ENCODE measurements at regions not wholly inside any gene's neighbourhood (a gene's known extent, or its start where the extent isn't known, plus 50 kb on each side); places are given as distances from the start of the nearest gene placed in this dataset.

DNA sequence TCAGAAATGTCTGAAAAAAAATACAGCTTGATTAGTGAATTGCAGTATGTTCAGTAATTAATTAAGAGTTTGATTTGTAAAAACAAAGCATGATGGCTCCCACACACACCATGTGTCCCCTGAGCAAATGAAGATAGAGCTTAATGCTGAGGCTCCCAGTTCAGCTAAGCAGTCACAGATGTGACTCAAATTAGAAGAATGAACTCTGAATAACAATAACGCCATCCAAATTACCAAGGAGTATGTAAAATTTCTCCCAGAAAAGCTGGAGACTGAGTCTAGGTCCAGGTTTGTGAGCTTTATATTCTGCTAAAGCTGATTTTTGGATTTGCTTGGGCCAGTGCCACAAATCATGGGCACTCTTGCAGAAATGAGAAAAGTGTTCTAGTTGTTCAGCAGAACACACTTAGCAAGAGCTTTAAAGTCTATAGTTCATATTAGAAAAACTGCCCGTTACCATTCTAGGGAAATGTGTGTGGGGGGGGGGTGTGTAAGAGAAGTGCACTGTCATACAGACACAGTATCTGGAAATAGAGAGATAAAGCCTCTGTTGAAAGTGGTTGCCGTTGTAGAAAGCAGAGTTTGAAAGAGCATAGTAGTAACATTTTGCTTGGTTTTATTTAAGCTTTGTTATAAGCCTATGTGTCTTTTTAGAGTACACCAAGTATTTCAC, 253.1 kb downstream of the BCAT1 start:
- TF ChIP-seq POLR2AphosphoS5 (IDR thresholded peaks at IDR 0.05; ENCODE audit: low read depth, low read length), result no peak
- TF ChIP-seq, protein P1, sequence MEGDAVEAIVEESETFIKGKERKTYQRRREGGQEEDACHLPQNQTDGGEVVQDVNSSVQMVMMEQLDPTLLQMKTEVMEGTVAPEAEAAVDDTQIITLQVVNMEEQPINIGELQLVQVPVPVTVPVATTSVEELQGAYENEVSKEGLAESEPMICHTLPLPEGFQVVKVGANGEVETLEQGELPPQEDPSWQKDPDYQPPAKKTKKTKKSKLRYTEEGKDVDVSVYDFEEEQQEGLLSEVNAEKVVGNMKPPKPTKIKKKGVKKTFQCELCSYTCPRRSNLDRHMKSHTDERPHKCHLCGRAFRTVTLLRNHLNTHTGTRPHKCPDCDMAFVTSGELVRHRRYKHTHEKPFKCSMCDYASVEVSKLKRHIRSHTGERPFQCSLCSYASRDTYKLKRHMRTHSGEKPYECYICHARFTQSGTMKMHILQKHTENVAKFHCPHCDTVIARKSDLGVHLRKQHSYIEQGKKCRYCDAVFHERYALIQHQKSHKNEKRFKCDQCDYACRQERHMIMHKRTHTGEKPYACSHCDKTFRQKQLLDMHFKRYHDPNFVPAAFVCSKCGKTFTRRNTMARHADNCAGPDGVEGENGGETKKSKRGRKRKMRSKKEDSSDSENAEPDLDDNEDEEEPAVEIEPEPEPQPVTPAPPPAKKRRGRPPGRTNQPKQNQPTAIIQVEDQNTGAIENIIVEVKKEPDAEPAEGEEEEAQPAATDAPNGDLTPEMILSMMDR (IDR thresholded peaks at IDR 0.05), result no peak
- no peak for TF ChIP-seq TCF7L2 (IDR thresholded peaks at IDR 0.05; ENCODE audit: low read depth, low read length)
- TF ChIP-seq SIN3A (IDR thresholded peaks at IDR 0.05; ENCODE audit: borderline replicate concordance, insufficient read depth, low read depth, low read length), result no peak
- TF ChIP-seq, protein P2, sequence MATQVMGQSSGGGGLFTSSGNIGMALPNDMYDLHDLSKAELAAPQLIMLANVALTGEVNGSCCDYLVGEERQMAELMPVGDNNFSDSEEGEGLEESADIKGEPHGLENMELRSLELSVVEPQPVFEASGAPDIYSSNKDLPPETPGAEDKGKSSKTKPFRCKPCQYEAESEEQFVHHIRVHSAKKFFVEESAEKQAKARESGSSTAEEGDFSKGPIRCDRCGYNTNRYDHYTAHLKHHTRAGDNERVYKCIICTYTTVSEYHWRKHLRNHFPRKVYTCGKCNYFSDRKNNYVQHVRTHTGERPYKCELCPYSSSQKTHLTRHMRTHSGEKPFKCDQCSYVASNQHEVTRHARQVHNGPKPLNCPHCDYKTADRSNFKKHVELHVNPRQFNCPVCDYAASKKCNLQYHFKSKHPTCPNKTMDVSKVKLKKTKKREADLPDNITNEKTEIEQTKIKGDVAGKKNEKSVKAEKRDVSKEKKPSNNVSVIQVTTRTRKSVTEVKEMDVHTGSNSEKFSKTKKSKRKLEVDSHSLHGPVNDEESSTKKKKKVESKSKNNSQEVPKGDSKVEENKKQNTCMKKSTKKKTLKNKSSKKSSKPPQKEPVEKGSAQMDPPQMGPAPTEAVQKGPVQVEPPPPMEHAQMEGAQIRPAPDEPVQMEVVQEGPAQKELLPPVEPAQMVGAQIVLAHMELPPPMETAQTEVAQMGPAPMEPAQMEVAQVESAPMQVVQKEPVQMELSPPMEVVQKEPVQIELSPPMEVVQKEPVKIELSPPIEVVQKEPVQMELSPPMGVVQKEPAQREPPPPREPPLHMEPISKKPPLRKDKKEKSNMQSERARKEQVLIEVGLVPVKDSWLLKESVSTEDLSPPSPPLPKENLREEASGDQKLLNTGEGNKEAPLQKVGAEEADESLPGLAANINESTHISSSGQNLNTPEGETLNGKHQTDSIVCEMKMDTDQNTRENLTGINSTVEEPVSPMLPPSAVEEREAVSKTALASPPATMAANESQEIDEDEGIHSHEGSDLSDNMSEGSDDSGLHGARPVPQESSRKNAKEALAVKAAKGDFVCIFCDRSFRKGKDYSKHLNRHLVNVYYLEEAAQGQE (IDR thresholded peaks at IDR 0.05; ENCODE audit: insufficient read depth in 1 of 2, low read depth in 2 of 2, low read length in 1 of 2), result no peak

Data from Panc1 (cell line).